ENCODE measurements at regions not wholly inside any gene's neighbourhood (a gene's known extent, or its start where the extent isn't known, plus 50 kb on each side); places are given as distances from the start of the nearest gene placed in this dataset.

GRCh38 chr5:158635565-158635964 lies 464.2 kb downstream of the EBF1 start (continued):
- no peak for TF ChIP-seq NFATC4 (CRISPR knock-in tag; IDR thresholded peaks at IDR 0.05)

DNA sequence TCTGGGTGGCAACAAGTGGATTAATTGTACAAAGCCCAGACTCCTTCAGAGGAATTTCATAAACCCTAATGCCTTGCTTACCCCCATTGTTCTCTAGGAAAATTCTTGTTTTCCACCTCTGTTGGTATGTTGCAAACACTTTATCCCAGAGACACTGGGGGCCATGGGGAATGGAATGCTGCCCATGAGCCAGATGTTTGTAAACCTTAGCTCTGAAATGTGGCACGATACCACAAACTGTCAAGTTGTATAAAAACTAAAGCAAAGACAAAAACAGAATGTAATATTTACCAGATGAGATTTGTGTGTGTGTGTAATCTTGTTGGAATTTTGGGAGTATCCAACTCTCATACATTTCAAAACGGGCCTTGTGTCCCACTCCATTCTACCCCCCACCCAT lies 465.0 kb downstream of the EBF1 start:
- H3K4me1 Mint-ChIP-seq: peaks cover 6% of the 10 kb centered on the region
- no peak for TF ChIP-seq ESRRA (CRISPR knock-in tag; IDR thresholded peaks at IDR 0.05; ENCODE audit: borderline replicate concordance)
- no peaks in the 10 kb centered on the region for H3K27me3 Mint-ChIP-seq (ENCODE audit: low read depth)
- no peak for DNase-seq (ENCODE audit: low spot score)
- no peak overlapping the region for H3K27ac Mint-ChIP-seq
- H3K9me3 Mint-ChIP-seq: no peaks in the 10 kb centered on the region
- H3K36me3 Mint-ChIP-seq: no peaks in the 10 kb centered on the region
- ChIA-PET POLR2A (no interaction called here), CTCF (no interaction called here)
- no peak for ATAC-seq
- H3K4me3 Mint-ChIP-seq: no peak overlapping the region

GRCh38 chr5:158629591-158630312 lies 470.0 kb downstream of the EBF1 start:
- ChIA-PET POLR2A (no interaction called here), CTCF (no interaction called here)
- H3K9me3 Mint-ChIP-seq: no peaks in the 10 kb centered on the region
- no peaks in the 10 kb centered on the region for H3K27me3 Mint-ChIP-seq (ENCODE audit: low read depth)
- TF ChIP-seq, protein P1, sequence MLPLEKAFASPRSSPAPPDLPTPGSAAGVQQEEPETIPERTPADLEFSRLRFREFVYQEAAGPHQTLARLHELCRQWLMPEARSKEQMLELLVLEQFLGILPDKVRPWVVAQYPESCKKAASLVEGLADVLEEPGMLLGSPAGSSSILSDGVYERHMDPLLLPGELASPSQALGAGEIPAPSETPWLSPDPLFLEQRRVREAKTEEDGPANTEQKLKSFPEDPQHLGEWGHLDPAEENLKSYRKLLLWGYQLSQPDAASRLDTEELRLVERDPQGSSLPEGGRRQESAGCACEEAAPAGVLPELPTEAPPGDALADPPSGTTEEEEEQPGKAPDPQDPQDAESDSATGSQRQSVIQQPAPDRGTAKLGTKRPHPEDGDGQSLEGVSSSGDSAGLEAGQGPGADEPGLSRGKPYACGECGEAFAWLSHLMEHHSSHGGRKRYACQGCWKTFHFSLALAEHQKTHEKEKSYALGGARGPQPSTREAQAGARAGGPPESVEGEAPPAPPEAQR (CRISPR knock-in tag; IDR thresholded peaks at IDR 0.05): no peak
- TF ChIP-seq ZNF396 (CRISPR knock-in tag; IDR thresholded peaks at IDR 0.05; ENCODE audit: borderline replicate concordance): no peak
- TF ChIP-seq E2F1 (CRISPR knock-in tag; IDR thresholded peaks at IDR 0.05): no peak
- no peak for TF ChIP-seq ZBTB21 (CRISPR knock-in tag; IDR thresholded peaks at IDR 0.05; ENCODE audit: borderline replicate concordance)
- no peak for TF ChIP-seq HMGA2 (CRISPR knock-in tag; IDR thresholded peaks at IDR 0.05)
- TF ChIP-seq, protein P2, sequence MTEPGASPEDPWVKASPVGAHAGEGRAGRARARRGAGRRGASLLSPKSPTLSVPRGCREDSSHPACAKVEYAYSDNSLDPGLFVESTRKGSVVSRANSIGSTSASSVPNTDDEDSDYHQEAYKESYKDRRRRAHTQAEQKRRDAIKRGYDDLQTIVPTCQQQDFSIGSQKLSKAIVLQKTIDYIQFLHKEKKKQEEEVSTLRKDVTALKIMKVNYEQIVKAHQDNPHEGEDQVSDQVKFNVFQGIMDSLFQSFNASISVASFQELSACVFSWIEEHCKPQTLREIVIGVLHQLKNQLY (CRISPR knock-in tag; IDR thresholded peaks at IDR 0.05): no peak
- TF ChIP-seq ZNF317 (CRISPR knock-in tag; IDR thresholded peaks at IDR 0.05; ENCODE audit: borderline replicate concordance, low read depth): no peak
- H3K27ac Mint-ChIP-seq: no peak overlapping the region
- DNase-seq (ENCODE audit: low spot score) (no peak), ATAC-seq (no peak)
- H3K4me1 Mint-ChIP-seq: no peaks in the 10 kb centered on the region; the same call in 1 of the 2 replicates
- no peaks in the 10 kb centered on the region for H3K36me3 Mint-ChIP-seq
- no peak overlapping the region for H3K4me3 Mint-ChIP-seq

GRCh38 chr5:158626718-158627117 lies 473.0 kb downstream of the EBF1 start:
- Mint-ChIP-seq H3K27ac (no peak overlapping the region), H3K4me3 (no peak overlapping the region), H3K9me3 (no peaks in the 10 kb centered on the region), H3K4me1 (no peaks in the 10 kb centered on the region; the same call in 1 of the 2 replicates), H3K27me3 (ENCODE audit: low read depth) (no peaks in the 10 kb centered on the region), H3K36me3 (no peaks in the 10 kb centered on the region)
- no peak for DNase-seq (ENCODE audit: low spot score)
- ATAC-seq: no peak
- CTCF ChIA-PET: no interaction called here
- POLR2A ChIA-PET: no interaction called here
- TF ChIP-seq, protein P3, sequence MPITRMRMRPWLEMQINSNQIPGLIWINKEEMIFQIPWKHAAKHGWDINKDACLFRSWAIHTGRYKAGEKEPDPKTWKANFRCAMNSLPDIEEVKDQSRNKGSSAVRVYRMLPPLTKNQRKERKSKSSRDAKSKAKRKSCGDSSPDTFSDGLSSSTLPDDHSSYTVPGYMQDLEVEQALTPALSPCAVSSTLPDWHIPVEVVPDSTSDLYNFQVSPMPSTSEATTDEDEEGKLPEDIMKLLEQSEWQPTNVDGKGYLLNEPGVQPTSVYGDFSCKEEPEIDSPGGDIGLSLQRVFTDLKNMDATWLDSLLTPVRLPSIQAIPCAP (CRISPR knock-in tag; IDR thresholded peaks at IDR 0.05): no peak
- no peak for TF ChIP-seq OVOL2 (CRISPR knock-in tag; IDR thresholded peaks at IDR 0.05; ENCODE audit: borderline replicate concordance)
- no peak for TF ChIP-seq USF2 (CRISPR knock-in tag; IDR thresholded peaks at IDR 0.05)
- TF ChIP-seq TEAD4 (CRISPR knock-in tag; IDR thresholded peaks at IDR 0.05): no peak
- TF ChIP-seq ZNF138 (CRISPR knock-in tag; conservative IDR thresholded peaks at IDR 0.05): no peak
- no peak for TF ChIP-seq ZNF263 (CRISPR knock-in tag; IDR thresholded peaks at IDR 0.05; ENCODE audit: low read depth)
- TF ChIP-seq CREM (CRISPR knock-in tag; IDR thresholded peaks at IDR 0.05): no peak
- no peak for TF ChIP-seq SP1 (CRISPR knock-in tag; conservative IDR thresholded peaks at IDR 0.05)
- TF ChIP-seq, protein P4, sequence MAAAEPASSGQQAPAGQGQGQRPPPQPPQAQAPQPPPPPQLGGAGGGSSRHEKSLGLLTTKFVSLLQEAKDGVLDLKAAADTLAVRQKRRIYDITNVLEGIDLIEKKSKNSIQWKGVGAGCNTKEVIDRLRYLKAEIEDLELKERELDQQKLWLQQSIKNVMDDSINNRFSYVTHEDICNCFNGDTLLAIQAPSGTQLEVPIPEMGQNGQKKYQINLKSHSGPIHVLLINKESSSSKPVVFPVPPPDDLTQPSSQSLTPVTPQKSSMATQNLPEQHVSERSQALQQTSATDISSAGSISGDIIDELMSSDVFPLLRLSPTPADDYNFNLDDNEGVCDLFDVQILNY (CRISPR knock-in tag; IDR thresholded peaks at IDR 0.05): no peak
- TF ChIP-seq CDX4 (CRISPR knock-in tag; IDR thresholded peaks at IDR 0.05; ENCODE audit: borderline replicate concordance): no peak
- no peak for TF ChIP-seq SOX15 (CRISPR knock-in tag; IDR thresholded peaks at IDR 0.05)
- TF ChIP-seq NR2C2 (CRISPR knock-in tag; IDR thresholded peaks at IDR 0.05): no peak
- TF ChIP-seq ZNF232 (CRISPR knock-in tag; IDR thresholded peaks at IDR 0.05): no peak
- no peak for TF ChIP-seq FOXP4 (CRISPR knock-in tag; IDR thresholded peaks at IDR 0.05)

All from WTC11 (cell line).